G401 (cell line): ENCODE measurements at regions not wholly inside any gene's neighbourhood (a gene's known extent, or its start where the extent isn't known, plus 50 kb on each side); places are given as distances from the start of the nearest gene placed in this dataset.

Source experiments
- DNase-seq: peaks from one replicate; pipeline ENCODE4 v3.0.0-alpha.2; 2015; ENCODE audit warnings: low spot score
- in situ Hi-C: cut with HindIII; loops from 2 replicates; pipeline ENCODE4 v1.10.0; 2016; ENCODE audit warnings: low sequenced_read_pairs, mixed read lengths

DNA sequence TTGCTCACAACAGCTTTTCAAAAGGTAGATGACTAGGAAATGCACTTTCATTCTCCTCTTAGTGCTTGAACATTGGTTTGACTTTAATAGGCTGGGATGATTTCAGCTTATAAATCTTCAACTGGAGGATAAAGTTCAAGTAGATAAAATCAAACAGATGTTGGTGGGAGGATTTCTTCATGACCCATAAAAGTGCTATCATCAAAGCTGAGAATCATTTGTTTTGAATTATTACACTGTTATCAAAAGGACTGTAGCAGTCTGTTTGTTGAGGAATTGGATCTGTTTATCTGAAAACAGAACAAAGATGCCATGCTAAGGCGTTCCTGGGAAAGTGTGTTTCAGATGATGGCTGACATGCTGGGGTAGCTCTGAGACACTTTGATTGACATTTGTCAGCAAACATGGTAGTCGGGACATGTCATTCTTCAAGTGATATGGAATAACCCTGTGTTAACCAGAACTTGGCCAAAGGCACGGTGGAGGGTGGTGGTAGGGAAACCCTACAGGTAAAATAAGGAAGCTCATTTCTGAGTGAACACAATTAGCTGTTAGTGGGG is 304.0 kb upstream of the PITX2 start:
- in situ Hi-C loops, result no loop called here
- no peak for DNase-seq

DNA sequence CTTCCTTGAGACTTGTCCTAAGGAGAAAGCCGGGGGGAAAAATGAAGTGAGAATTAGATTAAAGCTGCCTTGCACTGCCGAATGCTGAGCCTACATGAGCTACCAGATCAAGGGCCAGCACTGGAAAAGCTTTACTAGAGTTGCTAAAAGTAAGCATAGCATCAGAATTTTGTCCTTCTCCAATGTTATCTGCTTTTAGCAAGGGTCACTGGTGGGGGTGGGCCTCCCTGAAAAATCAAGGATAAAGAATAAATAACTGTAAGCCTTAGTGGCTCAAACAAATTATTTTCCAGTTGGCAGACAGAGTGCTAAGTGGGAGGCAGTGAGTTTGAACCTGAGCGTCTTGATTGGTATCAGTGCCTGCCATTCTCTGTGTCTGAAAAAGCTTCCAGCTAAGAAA is 310.5 kb upstream of the PITX2 start:
- in situ Hi-C loops, result no loop called here
- no peak for DNase-seq

DNA sequence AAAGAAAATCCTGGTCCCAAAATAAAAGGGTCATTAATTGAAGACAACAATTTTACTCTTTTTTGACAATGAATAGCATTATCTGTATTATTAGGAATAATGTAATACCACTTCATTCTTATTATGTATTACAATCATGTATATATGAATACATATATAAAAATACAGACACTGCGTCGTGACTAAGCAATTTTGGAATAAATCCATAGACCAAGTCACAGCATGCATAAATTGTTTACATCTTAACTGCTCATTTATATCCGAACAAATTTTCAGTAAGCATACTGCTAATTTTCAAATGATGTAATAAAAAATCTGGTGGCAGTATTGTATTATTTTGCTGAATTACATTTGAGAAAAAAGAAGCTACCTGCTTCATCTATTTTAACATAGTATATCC is 321.6 kb upstream of the PITX2 start:
- in situ Hi-C loops, result no loop called here
- DNase-seq, result no peak

DNA sequence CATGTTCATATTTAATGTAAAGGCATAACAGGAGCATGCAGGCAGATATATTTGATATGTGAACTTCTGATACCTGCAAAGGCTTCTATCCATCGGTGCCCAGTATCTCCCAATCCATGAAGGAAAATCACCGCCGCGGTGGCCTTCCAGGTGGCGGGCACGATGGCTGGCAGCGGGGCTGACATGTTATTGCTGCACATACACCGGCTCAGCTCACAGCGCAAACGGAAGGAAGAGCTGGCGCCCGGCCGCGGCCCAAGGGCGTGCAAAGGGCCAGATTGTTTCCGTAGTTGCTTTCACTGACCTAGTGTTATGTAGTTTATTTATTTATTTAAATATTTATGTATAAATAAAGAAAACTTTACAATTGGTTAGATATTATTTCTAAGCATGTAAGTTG is 322.7 kb upstream of the PITX2 start:
- in situ Hi-C loops, result no loop called here
- DNase-seq, result no peak

DNA sequence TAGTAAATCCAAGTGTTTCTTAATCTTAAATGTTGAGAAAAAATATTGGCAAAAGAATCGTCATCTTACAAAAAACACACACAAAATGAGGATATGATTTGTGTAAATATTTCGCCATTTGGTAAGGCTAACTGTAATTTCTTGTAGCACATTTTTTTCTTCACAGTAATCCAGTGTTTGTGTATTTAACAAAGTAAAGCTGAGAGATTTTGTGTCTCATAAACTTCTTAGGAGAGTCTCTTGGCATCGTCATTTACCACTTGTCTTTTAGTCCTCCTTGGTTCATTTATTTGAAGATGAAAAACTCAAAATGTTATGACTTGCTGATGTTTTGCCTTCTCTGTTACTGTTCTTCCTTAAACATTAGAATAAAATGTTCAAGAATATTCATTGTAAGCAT is 326.7 kb upstream of the PITX2 start:
- no peak for DNase-seq
- in situ Hi-C loops, result no loop called here

DNA sequence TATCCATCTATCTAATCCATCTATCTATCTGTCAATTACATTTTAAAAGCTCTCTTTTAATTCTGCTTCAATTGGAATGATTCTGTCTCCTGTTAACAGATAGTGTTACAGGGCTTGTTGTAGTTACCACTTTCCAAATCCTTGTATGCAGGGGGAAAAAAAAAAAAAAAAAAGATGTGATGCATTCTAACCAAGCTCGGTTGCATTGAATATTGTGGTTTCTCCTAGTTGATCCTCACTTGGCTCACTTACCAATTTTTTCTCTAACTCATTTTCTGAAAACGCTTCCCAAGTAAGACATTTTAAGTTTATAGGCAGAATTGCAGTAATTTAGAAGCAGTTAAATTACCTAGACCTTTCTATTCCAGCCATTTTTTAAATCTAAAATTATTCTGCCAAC is 327.9 kb upstream of the PITX2 start:
- in situ Hi-C loops, result no loop called here
- no peak for DNase-seq

DNA sequence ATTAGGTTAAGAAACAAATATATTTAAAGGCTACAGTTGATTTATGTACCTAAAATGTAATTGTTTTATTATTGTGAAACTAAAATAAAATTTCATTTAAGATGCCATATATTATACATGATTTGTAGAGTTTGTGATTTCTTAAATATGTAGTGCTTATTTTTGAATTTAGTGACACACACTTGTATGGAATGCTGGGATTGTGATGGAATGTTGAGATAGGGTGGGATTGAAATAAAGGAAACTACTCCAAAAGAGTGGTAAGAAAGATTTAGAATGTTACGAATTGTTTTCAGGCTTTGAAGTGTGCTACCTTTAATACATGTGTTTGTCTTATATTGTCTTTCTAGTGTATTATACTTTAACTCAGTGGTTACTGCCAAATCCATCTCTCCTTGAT is 330.3 kb upstream of the PITX2 start:
- in situ Hi-C loops, result no loop called here

DNA sequence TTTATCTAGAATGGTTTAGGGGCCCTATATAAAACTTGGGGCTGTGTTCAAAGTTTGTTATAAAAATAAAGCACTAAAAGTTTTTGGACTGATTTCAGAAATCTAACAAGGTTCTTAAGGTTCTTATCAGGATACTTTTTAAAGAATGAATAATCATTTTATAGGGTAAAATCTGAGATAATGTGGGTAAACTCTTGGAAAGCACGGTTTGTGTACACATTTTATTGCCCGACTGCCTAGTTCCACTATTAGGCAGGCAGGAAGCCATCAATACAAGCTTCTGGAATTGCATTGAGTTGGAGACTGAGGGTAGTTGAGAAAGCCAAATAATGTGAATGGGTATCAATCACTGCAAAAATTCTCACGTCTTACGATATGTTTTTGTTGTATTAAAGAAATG is 331.0 kb upstream of the PITX2 start:
- in situ Hi-C loops, result no loop called here
- DNase-seq, result no peak

More for the DNA sequence above, 330.3 kb upstream of the PITX2 start:
- DNase-seq, result no peak

DNA sequence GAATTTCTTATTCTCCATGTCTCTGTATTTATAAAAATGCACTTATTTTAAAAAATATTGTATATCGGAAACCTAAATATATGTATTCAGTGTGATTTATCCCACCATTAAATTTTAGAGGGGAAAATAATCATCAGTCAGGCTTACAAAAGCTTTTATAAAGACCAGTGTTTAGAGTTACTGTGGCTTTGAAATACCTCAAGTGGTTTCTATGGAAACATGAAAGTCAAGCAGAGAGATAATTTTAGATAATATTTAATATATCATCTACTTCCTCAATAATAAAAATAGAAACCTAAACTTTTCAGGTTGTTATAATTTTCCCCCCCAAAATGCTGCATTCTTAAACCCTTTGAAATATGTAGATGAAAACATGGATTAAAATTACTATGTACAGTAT is 332.9 kb upstream of the PITX2 start:
- DNase-seq, result no peak
- in situ Hi-C loops, result no loop called here

DNA sequence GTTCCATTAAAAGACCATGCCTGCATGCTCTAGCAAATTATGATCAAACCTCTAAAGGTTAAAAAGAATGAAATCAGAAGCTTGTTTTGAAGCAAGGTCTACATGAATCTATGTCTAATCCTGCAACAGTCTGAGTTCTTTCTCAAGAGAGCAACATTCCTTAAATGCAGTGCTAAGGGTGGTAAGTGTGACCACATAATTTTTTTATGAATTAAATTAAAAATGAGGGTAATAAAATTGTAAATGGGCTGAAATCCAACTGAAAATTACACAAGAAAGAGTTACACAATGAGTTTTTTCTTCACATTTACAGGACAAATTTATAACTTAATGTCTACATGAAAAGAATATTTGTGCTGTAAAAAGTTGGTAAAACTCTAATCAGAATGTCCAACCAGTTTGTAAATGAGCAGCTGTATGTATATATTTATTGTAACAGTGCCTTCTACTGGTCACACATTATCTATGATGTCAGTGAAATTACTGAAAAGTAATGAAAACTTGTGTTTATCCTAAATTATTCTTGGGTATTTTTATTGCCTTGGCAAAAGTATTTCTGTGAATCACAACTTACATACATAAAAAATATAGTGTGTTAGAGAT is 336.3 kb upstream of the PITX2 start:
- in situ Hi-C loops, result no loop called here
- DNase-seq, result no peak

DNA sequence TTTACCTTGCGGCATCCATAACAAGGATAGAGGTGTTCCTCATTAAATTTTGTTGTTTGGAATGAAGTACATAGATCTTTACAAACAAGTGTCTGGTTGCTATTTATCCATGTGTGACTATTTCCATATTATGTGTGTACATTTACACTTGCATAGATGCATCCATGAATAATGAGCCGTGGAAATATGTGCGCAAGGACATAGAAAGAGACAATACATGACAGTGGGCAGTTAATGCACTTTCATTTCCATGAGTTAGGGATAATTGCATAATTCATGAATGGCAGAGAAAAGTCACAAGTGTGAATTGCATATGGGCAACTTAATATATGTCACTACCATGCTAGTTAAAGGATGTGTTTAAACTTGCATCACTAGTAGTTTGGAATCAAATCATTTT is 338.2 kb upstream of the PITX2 start:
- no peak for DNase-seq
- in situ Hi-C loops, result no loop called here

DNA sequence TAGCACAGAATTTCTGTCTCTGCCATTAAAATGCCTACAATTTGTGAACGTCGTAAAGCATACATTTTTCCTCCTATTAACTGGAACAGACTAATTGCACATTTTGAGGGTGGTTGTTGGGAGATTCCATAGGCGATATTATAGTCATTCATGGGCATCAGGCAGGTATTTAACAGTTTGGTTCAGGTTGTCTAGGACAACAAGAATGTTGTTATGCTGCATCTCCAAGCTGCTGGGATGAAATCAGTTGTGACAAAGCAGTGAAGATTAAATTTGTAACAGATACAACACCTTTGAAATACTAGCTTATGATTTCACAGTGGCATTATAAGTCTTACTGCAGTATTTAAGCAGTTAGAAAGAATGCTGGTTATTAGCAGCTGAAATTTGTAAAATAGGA is 339.7 kb upstream of the PITX2 start:
- in situ Hi-C loops, result no loop called here
- no peak for DNase-seq

DNA sequence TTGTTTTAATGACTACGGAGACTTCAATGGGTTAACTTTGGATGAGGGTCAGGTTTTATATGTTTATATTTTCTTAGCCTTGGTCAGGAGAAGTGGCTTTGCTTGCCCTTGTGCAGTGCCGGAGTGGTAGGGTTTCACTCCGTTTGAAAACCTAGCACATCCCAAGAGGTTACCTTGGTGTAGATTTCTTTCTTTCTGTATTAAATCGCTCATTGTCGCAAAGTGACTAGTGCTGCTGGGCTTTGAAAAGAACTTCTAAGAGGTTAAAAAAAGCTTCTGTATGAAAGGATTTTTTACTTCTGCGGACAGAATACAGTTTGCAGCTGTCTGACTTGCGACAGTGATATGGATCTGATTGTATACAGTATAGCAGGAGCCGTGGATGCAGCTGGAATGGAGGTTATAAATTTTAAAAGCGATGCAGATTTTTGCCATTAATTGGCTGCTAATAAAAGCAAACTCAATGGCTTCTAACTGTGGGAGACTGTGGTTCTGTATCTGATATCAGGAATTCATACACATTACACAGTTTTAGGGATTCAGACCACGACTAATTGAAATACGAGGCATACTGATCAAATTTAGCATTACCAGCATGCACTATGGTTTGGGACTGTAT is 340.9 kb upstream of the PITX2 start:
- DNase-seq, result no peak
- in situ Hi-C loops, result no loop called here

DNA sequence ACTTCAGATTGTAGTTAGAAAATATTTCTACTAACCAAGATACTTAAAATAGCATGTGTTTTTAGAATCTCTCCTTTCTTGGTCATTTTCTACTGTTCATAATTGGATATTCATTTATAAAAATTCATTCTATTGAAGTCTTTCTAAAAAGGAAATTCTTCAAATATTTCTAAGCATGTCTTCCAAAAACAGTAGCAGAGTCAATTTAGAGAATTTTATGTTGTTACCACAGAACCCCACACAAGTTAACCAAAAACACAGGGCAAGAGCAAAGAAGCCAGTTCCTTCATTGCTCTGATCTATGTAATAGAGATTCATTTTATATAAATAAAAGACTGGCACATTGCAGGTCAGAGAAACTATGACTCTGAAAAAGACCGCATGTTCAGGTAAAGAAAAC is 345.1 kb upstream of the PITX2 start:
- in situ Hi-C loops, result no loop called here
- no peak for DNase-seq

DNA sequence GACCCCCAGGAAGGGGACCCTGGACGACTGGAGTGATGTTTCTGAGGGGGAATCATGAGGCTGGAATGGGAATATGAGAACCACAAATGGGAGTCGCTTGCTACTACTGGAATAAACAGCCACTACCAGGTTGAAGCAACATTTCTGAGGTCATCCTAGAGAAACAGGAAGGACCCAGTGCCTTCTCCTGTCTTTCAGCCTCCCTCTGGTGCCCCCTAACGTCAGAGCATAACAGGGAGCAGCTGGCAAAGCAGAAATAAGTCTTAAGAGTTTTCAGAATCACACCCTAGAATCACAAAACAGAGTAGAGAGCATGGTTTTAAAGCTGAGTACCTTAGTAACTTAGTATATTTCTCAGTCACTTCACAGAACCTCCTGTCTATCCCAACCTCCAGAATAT is 347.8 kb upstream of the PITX2 start:
- DNase-seq, result no peak
- in situ Hi-C loops, result no loop called here

DNA sequence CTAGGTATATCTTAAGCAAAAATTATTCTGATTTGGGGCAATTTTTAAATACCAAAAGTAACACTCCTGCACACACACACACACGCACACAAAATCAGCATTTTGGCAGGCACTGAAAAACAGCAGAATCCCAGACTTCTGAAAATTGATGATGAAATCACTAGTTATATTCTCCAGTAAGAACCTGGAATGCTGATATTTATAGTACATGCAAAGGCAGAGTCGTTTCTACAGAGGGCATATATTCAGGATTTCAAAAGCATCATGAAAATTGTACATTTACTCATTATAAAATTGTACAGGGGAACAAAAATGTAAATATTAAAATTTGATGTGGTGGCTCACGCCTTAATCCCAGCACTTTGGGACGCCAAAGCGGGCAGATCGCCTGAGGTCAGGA is 352.5 kb upstream of the PITX2 start:
- in situ Hi-C loops, result no loop called here
- no peak for DNase-seq

DNA sequence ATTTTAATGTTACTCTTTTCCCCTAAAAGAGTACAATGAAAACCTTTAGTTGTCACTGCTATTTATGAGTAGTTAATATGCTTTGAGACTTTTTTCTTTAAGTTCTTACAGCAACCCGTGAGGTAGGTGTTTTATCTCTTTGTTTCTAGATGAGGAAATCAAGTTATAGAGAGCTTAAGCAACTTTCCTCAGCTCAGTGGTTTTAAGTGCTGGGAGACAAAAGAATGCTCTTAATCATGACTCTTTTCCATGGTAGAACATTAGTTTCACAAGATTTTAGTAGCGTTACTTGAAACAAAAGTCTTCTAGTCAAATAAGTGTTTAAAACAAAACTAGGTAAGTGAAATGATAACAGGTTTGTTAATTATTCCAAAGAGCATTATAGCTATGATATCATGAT is 354.7 kb upstream of the PITX2 start:
- in situ Hi-C loops, result no loop called here

DNA sequence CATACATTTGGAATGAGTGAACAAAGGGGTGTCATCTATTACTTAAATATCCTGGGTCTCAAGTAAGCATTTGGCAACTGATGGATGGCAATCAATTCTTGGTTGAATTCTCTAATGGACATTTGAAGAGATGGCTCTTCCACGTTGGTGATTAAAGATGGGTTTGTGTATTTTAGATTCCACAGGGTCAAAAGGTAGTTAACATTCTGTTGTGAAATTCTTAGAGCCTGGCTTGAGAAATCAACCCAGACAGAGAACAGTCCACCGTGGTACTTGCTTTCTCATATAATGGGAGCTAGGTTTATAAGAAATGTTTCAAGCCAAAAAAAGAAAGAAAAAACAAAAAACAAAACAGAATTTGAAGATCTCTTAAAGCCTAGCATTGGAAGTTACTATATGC is 355.9 kb upstream of the PITX2 start:
- in situ Hi-C loops, result no loop called here
- no peak for DNase-seq

More for the DNA sequence above, 354.7 kb upstream of the PITX2 start:
- no peak for DNase-seq

DNA sequence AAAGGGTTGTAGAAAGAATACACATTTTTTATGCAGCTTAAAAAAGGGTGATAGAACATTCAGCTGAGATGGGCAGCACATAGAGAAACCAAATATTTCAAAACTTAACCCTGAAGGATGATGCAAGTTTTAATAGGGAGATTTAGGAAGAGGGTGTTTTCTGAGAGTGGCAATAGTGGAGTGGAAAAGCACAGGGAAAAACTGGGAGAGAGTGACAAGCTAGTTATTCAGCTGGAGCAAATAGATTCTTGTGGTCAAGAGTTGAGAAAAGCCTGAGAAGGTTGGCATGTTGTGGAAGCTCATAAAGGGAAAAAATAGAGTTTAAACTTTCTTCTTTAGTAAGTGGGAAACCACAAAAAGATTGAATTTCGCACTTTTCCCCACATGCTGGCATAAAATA is 359.6 kb upstream of the PITX2 start:
- in situ Hi-C loops, result no loop called here
- DNase-seq, result no peak

DNA sequence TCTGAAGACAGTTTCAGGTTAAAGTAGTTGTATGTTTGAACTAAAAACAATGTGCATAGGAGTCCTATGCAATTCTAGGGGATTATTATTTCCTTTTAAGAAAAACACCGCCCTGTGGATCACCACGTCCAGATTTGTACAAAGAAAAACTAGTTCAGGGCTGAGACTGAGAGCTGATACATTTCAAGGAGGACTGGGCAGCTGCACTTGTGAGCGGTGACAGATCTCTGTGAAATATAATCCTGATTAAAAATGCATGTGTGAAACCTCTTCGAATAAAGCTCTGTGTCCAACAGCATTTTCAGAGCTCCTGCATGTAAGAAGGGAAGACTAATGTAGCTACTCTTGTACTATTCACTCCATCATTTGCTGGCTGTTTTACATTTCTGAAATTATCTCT is 365.8 kb upstream of the PITX2 start:
- no peak for DNase-seq
- in situ Hi-C loops, result no loop called here

DNA sequence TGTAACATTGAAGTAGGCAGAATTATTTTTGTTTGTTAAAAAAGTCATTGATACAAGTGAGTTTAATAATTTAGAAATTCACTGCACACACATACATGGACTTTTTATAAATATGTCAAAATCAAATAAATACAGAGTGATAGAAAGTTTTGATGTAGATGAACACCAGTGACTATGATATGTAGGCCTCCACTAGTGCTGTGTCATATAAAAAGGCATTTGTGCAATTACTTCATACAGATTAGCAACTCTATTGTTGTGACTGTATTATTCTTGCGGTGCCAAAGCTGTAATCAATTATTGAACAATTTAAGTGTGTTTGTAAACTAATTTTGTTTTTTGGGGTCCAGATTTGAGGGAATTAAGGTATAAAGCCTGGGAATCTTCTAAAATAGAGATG is 366.2 kb upstream of the PITX2 start:
- in situ Hi-C loops, result no loop called here
- DNase-seq, result no peak
